HG03354 (cell line): ENCODE measurements at regions not wholly inside any gene's neighbourhood (a gene's known extent, or its start where the extent isn't known, plus 50 kb on each side); places are given as distances from the start of the nearest gene placed in this dataset.

Experiments
- ATAC-seq: cut with Tn5 transposase; IDR thresholded peaks from one replicate; pipeline ENCODE4 v1.9.1; 2021; ENCODE audit warnings: mild to moderate bottlenecking; ENCODE audit not compliant: unreplicated experiment, poor library complexity, severe bottlenecking

- ATAC-seq = no peak
These were observed 272.3 kb downstream of the ARRDC4 start for GRCh38 chr15:98232761-98233160.

DNA sequence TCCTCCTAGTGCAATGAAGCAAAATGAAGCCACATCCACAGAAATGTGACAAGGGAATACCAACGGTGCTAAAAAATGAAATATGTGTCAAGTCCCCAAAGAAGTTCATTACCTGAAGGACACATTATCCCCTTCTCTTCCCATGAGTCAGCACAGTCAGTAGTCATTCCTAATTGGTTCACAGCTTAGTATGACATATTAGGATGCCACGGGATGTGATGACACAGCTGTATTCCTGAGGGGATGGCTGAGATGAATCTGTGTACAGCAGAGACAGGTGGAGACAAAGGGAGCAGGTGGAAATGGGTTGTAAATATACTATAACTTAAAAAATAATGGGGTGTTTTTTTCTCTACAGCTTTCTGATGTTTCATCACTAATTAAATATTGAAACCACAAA, 273.4 kb downstream of the ARRDC4 start:
- no peak for ATAC-seq

DNA sequence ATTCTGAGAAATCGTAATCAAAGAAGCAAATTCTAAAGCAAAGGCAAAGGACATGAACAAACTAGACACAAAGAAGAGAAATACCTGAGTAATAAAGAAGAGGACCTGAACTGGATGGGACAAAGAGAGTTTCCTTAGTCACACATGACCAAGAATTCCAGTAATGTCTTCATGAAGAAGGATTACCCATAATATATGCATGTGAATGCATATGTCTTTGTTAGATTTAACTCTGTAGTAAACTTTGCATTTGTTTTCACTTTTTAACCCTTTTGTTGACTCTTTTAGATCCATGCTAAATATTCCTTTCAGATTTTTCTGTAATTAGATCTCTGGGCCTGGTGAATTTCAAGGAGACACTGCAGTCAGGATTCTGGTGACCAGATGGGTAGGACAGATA, 279.8 kb downstream of the ARRDC4 start:
- ATAC-seq = no peak

DNA sequence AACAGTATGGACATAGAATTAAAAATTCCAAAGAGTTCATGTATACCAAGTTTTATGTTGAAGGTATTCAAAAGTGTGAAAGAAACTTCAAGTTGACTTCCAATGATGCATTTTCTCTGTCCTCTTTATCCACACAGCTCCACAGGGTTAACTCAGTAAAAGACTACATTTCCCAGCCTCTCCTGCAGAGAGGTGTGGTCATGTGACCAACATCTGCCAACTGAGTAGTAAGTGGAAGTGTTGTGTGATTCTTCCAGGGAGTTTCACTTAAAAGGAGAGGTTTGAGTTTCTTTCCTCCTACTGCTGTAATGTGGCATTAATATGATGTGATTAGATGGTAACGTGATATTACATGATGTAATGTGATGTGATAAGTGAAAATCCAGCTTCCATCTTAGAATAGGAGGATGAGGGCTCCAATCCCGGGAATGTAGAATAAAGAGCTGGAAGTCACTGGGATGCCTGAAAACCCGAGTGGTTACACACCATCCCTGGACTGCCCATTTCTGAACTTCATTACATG, 280.6 kb downstream of the ARRDC4 start:
- ATAC-seq = no peak

GRCh38 chr15:98257290-98257689, 296.8 kb downstream of the ARRDC4 start:
- ATAC-seq = no peak

DNA sequence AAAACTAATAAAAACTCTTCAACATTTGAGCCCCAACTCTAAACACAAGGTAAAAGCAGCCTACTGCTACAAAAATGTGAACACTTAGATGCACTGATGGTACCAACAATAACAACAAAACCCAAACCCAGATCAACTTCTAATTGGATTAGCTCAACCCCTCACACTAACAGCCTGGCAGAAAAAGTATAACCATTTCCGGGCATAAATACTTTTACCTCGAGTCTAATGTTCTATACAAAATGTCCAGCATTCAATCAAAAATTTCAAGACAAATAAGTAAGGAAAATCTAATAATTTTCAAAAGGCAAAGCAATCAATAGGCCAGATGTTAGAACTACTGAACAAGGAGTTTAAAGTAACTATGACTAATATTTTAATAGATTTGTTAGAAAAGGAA, 303.3 kb downstream of the ARRDC4 start:
- ATAC-seq = no peak

DNA sequence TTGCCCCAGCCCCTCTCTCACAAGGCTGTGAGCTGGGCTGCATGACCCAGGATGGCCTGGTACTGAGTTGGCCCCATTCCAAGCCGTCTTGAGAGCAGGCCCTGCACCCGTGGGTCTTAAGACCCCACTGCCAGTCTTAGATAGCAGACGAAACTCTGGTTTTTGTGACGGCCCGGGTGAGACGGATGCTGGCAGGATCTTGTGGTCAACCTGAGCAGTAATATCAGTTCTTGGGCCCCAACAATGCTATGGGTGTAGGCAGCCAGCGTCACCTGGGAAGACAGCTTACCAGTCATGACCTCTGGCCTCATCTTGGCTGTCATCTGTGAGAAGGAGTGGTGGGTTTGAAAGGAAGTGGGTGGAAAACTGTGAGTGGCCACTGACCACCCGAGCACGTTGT, 305.8 kb downstream of the ARRDC4 start:
- ATAC-seq = no peak

DNA sequence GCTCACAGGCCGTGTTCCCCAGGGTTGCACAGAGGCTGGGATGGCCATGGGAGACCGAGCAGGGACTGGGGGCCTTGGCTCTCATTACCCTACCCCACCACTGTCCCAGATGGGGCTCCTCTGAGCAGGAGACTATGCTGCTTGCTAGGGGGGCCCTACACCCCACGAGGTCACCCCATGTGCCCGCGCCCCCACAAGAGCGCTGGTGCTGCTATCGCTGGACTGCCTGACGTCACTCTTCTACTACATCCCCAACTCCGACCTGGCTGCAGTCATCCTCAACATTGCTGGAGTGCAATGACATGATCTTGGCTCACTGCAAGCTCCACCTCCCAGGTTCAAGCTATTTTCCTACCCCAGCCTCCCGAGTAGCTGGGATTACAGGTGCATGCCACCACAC, 307.7 kb downstream of the ARRDC4 start:
- no peak for ATAC-seq

DNA sequence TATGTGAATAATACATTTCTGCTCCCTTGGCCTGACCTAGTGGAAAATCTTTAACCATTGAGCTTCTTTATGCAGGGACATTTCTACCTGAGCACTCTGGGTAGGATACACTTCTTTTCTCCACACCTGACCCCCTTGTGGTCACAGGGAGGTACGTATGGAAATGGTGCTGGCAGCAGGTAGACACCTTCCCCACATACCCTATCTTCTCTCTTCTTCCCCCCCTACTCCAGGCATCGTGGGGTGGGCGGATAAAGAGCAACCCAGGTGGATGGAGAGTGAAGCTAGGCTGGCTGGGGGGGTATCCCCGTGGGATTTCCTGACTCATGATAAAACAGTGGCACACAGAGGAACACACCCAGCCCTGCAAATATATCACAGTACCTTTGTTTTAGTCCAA, 312.1 kb downstream of the ARRDC4 start:
- no peak for ATAC-seq

DNA sequence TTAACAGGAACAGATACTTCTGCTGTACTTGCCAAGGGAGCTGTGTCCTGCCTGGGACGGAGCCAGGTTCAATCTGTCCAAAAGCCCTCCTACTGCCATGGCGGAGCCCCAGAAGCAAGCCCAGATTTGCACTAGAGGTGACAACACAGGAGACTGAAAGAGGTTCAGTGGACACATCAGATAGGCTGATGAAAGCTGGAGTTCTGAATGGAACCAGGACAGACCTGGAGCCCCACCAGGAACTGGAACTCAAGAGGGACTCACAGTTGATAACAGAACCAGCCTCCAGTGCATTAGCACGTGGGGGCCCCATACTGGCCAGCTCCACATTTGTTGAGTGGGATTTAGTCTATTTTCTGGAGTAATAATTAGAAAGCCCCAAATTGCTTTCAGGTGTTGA, 315.5 kb downstream of the ARRDC4 start:
- ATAC-seq = no peak

DNA sequence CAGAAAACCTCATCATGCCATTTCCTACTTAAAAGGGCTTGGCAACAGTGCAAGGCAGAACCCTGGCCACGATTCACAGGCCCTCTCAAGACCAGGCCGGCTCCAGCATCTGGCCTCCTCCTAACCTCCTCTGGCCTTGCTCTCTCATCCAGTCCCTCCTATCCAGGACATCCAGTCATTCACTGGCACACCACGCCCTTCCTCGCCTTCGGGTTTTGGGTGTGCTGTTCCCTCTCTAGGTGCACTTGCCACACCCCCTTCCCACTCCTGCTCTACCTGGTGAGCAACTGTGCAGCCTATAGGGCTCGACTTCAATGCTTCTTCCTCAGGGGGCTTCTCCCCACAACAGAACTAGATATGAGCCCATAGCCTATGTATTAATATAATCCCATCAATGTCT, 317.1 kb downstream of the ARRDC4 start:
- ATAC-seq = no peak

GRCh38 chr15:98280284-98280975, 319.9 kb downstream of the ARRDC4 start:
- ATAC-seq = no peak

GRCh38 chr15:98281130-98281529, 320.6 kb downstream of the ARRDC4 start:
- peak; percentile 56 for ATAC-seq

DNA sequence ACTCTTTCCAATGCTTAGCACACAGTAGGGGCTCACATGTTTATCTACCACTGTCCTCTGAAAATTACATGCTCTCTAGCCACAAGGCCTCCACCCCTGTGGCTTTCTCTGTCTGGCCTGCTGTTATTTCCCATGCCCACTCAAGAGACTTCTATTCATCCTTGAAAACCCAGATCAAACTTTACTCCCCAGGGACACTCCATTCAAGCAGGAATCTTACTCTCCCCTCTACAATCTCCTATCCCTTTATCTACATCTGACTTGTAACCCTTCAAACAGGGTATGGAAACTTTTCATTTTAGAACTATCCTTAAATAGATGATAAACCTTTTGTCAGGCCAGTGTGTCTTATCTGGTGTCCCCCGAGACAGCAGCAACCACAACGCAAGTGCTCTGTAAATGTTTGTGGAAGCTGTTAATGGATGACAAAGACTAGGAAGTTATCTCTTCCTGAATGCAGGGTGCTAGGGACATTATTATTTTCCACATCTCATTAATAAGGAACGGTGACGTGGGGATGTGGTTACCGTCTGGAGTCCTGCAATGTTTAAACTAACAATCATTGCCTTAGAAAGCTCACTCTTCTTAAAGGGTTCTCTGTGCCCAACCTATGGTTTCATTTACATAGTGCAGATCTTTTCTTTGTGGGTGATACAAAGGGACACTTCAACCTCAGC, 322.3 kb downstream of the ARRDC4 start:
- peak; percentile 65 for ATAC-seq

GRCh38 chr15:98286200-98286599, 325.7 kb downstream of the ARRDC4 start:
- ATAC-seq = no peak

DNA sequence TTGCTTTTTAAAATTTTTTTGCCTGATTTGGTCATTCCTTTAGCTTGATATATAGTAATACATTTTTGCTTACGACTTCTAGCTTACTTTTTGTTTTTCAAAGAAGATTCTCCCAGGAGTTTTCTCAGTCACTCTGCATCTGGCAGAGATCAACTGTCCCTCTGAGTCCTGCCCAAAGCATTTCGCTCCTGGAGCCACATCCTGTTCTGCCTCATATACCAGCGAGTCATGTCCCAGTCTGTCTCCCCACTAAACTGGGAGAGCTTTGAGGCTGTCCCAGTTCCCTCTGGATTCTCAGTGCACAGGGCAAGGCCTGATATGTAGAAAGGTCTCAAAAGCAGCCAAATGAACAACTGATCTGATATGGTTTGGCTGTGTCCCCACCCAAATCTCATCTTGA, 326.3 kb downstream of the ARRDC4 start:
- no peak for ATAC-seq

GRCh38 chr15:98288091-98288590, 327.6 kb downstream of the ARRDC4 start:
- no peak for ATAC-seq

DNA sequence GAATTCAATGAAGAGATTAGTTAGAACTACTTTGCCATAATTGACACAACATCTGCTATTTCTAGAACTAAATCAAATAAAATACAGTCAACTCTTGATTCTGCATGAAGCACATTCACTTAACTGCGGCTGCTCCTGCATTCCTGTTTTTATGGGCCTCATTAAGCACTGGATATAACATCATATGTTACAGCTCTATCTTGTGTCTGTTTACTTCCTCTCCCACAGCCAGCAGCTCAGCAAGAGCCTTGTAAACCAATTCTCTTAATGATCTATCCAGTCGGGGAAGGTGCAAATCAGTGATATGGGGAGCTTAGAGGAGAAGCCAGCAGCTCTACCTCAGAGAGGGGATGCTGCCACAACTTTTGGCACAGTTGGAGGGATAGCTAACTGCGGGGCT, 329.2 kb downstream of the ARRDC4 start:
- ATAC-seq = no peak

DNA sequence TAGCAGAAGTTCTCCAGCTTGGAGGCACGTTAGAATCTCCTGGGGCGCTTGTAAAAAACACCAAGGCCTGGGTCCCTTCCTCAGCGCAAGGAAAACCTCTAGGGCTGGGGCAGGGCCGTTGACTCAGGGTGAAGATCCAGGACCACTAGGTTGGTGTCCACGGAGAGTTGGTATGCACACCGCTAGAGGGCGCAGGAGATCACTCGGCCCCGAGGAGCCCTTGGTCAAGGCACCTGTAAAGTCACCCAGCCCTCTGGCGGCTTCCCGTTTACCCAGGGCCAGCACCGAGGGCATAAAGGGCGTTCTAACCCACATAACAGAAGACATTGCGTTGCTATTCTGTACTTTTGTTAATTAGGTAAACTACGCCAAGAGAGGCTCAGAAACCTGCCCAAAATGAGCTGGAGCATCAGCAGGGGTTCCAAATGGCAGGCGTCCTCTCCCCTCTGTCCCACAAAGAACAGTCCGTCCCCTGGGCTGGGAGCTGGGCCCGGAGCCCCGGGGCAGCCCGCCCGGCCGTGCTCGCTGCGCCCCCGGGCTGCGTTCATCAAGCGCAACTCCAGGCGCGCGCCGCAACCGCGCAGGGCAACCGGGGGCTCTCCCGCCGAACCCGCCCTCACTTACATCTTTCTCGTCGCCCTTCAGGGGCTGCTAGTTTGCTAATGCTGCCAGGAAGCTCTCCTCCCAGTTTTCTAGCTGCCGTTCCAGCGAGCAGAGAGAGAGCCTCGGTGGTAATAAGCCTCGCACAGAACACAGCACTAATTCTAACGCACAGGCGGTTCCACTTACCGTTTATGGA, 332.1 kb downstream of the ARRDC4 start:
- peak; percentile 86 for ATAC-seq

GRCh38 chr15:98294126-98294525, 333.6 kb downstream of the ARRDC4 start:
- no peak for ATAC-seq
